ENCODE measurements at regions not wholly inside any gene's neighbourhood (a gene's known extent, or its start where the extent isn't known, plus 50 kb on each side); places are given as distances from the start of the nearest gene placed in this dataset.

- no peak for TF ChIP-seq CTCF (IDR thresholded peaks at IDR 0.05)
- no peak for TF ChIP-seq ZFX (IDR thresholded peaks at IDR 0.05; ENCODE audit: borderline replicate concordance)
Observed at GRCh38 chr2:39587641-39588040, 78.1 kb upstream of the TMEM178A start.

Measured in 22Rv1 (cell line).